Activated CD4-positive, alpha-beta T cell treated with anti-CD3 and anti-CD28 coated beads for 24 hours (primary cell): ENCODE measurements at regions not wholly inside any gene's neighbourhood (a gene's known extent, or its start where the extent isn't known, plus 50 kb on each side); places are given as distances from the start of the nearest gene placed in this dataset.

ENCODE experiments used
- DNase-seq, 2 donors: peaks; one replicate each; pipeline ENCODE4 v3.0.0-alpha.2; 2020; ENCODE audit warnings: low read depth in 2 of 2

- DNase-seq, result no peak
These were observed 80.8 kb downstream of the S1PR1 start for GRCh38 chr1:101317590-101317989.

- DNase-seq, result no peak
These were observed 86.7 kb downstream of the S1PR1 start for GRCh38 chr1:101323535-101323934.

- DNase-seq, result no peak
These were observed 88.3 kb downstream of the S1PR1 start for GRCh38 chr1:101325144-101325543.

- DNase-seq, result no peak
These were observed 93.8 kb downstream of the S1PR1 start for GRCh38 chr1:101330427-101331130.

- DNase-seq, result no peak
These were observed 95.0 kb downstream of the S1PR1 start for GRCh38 chr1:101331794-101332193.

DNA sequence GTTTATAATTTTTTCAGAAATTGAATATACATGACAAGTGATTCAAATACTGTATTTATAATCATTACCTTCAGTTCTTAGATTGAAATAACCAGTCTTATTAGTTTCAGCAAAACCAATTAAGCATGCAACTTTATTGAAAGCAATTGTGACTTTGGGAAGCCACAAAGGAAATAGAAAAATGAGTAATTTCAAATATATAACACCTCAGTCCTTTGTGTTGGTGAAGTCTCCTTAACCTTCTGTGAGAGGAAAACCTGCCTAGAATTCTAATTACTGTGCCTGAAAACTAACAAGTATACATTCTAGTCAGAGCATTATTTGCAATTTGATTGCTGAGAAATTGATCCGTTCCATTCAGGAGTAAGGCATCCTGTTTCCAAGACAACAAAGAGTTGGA lies 95.8 kb downstream of the S1PR1 start:
- no peak for DNase-seq

DNA sequence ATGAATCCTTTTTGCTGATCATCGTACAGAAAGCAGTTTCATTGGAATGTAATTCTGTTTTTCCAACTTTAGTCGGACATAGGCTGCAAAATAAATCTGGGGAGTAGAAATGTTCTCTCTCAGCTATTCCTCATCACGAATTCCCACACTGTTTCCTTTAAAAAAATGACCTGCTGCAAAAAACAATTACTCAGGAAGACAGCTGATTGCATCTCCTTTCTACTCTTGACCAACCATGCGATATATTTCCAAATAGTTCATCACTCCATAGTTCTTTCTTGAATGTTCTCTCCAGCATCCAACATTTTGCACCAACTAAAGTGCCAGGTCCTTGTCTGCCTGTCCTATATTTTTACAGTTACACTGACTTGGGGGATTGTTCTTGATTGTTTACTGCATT lies 96.4 kb downstream of the S1PR1 start:
- no peak for DNase-seq

DNA sequence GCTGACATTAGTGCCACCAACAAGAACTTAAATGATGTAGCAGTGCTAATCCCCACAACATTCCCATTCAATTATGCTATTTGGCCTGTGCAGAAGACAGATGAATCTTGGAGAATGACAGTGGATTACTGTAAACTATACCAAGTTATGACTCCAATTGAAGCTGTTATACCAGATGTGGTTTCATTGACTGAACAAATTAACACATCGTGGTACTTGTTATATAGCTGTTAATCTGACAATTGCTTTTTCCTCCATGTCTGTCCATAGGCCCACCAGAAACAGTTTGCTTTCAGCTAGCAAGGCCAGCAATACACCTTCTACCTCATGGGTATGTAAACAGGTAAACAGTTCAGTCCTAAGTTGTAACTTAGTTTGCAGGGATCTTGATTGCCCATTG lies 101.1 kb downstream of the S1PR1 start:
- DNase-seq, result no peak

DNA sequence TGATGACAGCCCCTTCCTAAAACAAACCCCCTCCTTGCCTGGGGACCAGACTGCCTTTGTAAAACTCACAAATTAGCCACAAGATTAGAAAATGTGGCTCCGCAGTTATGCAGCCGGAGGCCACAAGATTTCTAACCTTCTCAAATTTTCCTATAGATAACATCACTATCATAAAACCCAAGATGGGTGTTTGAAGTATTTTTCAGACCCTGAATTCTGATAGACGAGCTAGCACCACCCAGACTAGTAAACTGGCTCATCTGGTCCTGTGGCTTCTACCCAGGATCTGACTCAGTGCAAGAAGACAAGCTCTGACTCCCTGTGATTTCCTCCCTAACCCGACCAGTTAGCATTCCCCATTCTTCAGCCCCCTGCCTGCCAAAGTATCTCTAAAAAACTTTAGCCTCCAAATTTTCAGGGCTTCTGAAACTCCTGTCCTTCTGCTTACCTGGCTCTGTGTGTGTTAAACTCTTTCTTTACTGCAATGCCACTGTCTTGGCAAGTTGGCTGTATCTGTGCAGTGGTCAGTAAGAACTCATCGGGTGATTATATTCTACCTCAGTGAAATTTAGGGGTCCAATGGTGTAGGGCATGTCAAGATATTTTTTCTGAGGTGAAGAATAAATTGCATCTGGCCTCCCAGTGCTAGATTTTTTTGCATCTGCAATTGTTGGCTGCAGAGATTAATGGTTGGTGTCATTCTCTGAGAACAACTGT lies 102.1 kb downstream of the S1PR1 start:
- no peak for DNase-seq

GRCh38 chr1:101344745-101345144 lies 107.9 kb downstream of the S1PR1 start:
- no peak for DNase-seq

DNA sequence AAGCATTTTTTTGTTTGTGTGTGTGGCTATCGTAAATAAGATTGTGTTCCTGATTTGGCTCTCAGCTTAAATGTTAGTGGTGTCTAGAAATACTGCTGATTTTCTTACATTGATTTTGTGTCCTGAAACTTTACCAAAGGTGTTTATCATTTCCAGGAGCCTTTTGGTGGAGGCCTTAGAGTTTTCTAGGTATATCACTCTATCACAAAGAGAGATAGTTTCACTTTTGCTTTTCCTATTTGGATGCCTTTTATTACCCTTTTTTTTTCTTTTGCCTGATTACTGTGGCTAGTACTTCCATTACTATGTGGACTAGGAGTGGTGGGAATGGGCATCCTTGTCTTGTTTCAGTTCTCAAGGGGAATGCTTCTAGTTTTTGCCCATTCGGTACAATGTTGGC lies 109.6 kb downstream of the S1PR1 start:
- no peak for DNase-seq

DNA sequence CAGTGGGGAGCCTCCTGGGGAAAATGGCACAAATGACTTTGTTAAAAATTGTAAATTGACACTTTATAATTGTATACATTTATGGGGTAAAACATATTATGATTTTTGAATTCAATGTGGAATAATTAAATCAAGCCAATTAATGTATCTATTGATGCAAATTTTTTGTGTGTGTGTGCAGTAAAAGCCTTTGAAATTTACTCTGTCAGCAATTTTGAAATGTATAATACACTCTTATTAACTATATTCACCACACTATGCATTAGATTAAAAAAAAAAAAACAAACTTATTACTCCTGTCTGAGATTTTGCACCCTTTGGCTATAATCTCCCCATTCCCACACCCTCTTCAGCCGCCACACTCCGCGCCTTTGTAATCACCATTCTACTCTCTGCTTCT lies 119.2 kb downstream of the S1PR1 start:
- no peak for DNase-seq

DNA sequence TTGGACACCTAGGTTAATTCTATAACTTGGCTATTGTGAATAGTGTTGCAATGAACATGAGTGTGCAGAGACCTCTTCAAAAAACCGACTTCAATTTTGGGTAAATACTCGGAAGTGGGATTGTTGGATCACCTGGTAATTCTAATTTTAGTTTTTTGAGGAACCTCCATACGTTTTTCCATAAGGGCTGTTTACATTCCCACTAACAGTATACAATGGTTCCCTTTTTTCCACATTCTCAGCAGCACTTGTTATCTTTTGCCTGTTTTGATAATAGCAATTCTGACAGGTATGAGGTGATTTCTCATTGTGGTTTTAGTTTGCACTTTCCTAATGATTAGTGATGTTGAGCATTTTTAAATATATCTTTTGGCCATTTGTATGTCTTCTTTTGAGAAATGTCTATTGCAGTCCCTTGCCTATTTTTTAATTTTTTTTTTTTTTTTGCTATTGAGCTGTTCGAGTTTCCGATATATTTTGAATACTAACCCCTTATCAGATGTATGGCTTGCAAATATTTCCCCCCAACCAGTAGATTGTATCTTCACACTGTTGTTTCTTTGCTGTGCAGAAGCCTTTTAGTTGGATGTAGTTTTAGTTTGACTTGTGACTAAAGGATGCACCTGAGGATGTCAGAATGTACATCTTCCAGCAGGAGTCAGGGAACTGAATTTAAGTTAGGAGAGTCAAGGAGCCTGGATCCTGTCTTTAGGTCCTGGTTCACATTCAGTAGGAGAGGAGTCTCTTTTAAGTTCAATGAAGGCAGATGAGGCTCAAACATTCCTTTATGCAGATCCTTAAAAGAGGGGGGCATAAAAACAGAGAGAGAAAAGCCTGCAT lies 120.0 kb downstream of the S1PR1 start:
- no peak for DNase-seq

DNA sequence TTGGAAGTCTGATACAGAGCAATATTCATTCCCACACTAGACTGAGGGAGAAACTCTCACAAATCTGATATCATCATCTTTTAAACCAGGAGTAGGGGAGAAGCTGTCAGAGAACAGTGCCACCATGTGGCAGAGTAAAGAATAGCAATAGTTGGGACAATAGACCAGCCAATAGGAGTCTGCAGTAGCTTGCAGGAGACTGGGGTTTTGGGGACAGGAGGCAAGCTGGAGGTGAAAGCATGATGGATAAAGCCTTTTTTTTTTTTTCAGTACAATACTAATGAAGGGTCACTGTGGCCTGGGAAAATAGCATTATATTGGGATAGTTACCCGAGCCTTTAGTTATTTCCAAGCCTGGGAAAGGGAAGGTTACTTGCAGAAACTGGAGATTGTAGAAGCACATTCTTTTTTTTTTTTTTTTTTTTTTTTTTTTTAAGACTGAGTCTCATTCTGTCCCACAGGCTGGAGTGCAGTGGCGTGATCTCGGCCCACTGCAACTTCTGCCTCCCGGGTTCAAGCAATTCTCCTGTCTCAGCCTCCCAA lies 120.7 kb downstream of the S1PR1 start:
- peak; percentile 31 to 66 for DNase-seq

DNA sequence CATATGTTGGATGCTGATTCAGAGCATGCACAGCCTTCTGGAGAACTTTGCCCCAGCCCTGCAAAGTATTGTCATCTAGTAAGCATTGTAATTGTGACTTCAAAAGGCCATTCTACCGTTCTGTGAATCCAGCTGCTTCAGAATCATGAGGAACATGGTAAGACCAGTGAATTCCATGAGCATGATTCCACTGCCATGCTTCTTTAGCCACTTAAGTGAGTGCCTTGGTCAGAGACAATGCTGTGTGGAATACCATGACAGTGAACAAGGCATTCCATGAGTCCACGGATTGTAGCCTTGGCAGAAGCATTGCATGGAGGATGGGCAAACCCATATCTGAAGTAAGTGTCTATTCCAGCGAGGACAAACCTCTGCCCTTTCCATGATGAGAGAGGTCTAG lies 123.7 kb downstream of the S1PR1 start:
- no peak for DNase-seq

GRCh38 chr1:101363891-101364318 lies 127.1 kb downstream of the S1PR1 start:
- no peak for DNase-seq

DNA sequence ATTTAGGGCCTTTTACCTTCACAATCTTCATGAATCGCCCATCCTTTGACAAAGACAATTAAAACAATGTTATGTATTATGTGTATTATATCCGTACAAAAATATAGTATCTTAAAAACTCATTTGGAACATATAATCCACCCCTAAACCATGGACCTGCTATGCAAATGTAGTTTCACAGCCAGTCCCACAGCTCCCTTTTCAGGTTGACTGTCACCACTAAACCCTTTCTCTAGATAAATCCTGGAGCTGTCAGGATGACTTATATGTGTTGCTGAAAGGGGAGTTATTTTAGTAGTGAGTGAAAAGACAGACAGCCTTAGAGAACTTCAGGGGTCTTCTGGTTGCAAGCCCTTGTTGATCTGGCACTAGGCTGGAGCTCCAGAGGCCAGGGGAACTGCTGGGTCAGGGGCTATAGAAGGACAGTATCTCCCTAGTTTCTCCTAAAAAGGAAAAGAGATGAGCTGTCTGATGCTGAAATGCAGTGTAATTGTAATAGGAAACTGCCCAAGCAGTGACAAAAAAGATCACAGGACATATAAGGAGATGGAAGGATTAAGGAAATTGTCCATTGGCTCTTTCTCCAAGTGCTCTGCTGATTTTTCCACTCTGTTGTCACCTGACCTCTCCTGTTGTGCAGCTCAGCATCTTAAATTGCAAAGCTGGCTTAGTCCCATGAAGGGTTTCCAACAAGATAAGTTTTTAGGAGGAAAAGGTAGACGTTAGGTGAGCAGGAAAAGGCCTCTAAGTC lies 127.7 kb downstream of the S1PR1 start:
- no peak for DNase-seq

- DNase-seq, result no peak
These were observed 128.4 kb downstream of the S1PR1 start for GRCh38 chr1:101365186-101365585.

GRCh38 chr1:101365878-101366277 lies 129.1 kb downstream of the S1PR1 start:
- DNase-seq, result no peak

- DNase-seq, result no peak
These were observed 129.8 kb downstream of the S1PR1 start for GRCh38 chr1:101366513-101367215.

GRCh38 chr1:101367630-101368029 lies 130.8 kb downstream of the S1PR1 start:
- no peak for DNase-seq
